Left colon (tissue), 2 donors: ENCODE measurements at regions not wholly inside any gene's neighbourhood (a gene's known extent, or its start where the extent isn't known, plus 50 kb on each side); places are given as distances from the start of the nearest gene placed in this dataset.
"Not testable (repeated sequence)": the region's sequence is repeated elsewhere in the genome, so short reads cannot be mapped to it uniquely, and the experiment has no call there.

Experiments used
- ATAC-seq: fragments of 200-7000 bp; cut with Tn5 transposase; one replicate; pipeline ENCODE4 v1.9.1; 2020; ENCODE audit warnings: mild to moderate bottlenecking, moderate library complexity
- DNase-seq, 2 donors: peaks; one replicate each; pipeline ENCODE4 v3.0.0-alpha.2; 2020
- intact Hi-C, 2 donors: fragments of 100-400 bp; cut with DNase I in 1 of 2; cut with micrococcal nuclease in 1 of 2; formaldehyde crosslinking; loops; one replicate each; pipeline versions ENCODE4 v1.11.2 to v1.14.0; 2022; cut with DNase I, micrococcal nuclease
- donor health status: DM: no; HTN: no; CAD: no.
- donor health status: DM: yes; HTN: yes; CAD: no.

GRCh38 chr10:2228320-2228901 lies 491.1 kb upstream of the ADARB2 start:
- intact Hi-C loops, result no loop called here
- no peak for ATAC-seq

GRCh38 chr10:2225609-2226008 lies 488.3 kb upstream of the ADARB2 start:
- intact Hi-C loops, result no loop called here
- no peak for ATAC-seq
- no peak for DNase-seq

More at GRCh38 chr10:2228320-2228901, 491.1 kb upstream of the ADARB2 start:
- no peak for DNase-seq

- DNase-seq (no peak), ATAC-seq (no peak)
These were observed 486.4 kb upstream of the ADARB2 start for GRCh38 chr10:2223548-2224320.

GRCh38 chr10:2222631-2223030 lies 485.3 kb upstream of the ADARB2 start:
- ATAC-seq (no peak), DNase-seq (no peak)
- intact Hi-C loops, result no loop called here

More at GRCh38 chr10:2223548-2224320, 486.4 kb upstream of the ADARB2 start:
- intact Hi-C loops, result no loop called here

- ATAC-seq (no peak), DNase-seq (no peak)
- intact Hi-C loops, result no loop called here
These were observed 477.5 kb upstream of the ADARB2 start for GRCh38 chr10:2214805-2215204.

- intact Hi-C loops, result no loop called here
- DNase-seq (no peak), ATAC-seq (no peak)
These were observed 476.8 kb upstream of the ADARB2 start for GRCh38 chr10:2214092-2214491.

GRCh38 chr10:2212244-2212834 lies 475.0 kb upstream of the ADARB2 start:
- ATAC-seq (no peak), DNase-seq (no peak)
- intact Hi-C loops, result no loop called here

GRCh38 chr10:2210088-2210487 lies 472.8 kb upstream of the ADARB2 start:
- DNase-seq, result no peak
- no peak for ATAC-seq
- intact Hi-C loops, result no loop called here

- DNase-seq (no peak), ATAC-seq (no peak)
- intact Hi-C loops, result no loop called here
These were observed 470.8 kb upstream of the ADARB2 start for GRCh38 chr10:2208106-2208505.

GRCh38 chr10:2207246-2207922 lies 470.1 kb upstream of the ADARB2 start:
- DNase-seq (no peak), ATAC-seq (no peak)
- intact Hi-C loops, result no loop called here

- no peak for ATAC-seq
- no peak for DNase-seq
- intact Hi-C loops, result no loop called here
These were observed 468.1 kb upstream of the ADARB2 start for GRCh38 chr10:2205406-2205805.

GRCh38 chr10:2202401-2202800 lies 465.1 kb upstream of the ADARB2 start:
- intact Hi-C loops, result no loop called here
- ATAC-seq, result no peak
- DNase-seq, result no peak

GRCh38 chr10:2201534-2202099 lies 464.3 kb upstream of the ADARB2 start:
- intact Hi-C loops, result no loop called here
- ATAC-seq (no peak), DNase-seq (no peak)

GRCh38 chr10:2197663-2198062 lies 460.3 kb upstream of the ADARB2 start:
- DNase-seq (no peak), ATAC-seq (no peak)
- intact Hi-C loops, result no loop called here

GRCh38 chr10:2196272-2196671 lies 458.9 kb upstream of the ADARB2 start:
- intact Hi-C loops, result no loop called here
- DNase-seq (no peak), ATAC-seq (no peak)

GRCh38 chr10:2189356-2189755 lies 452.0 kb upstream of the ADARB2 start:
- DNase-seq, ATAC-seq, intact Hi-C loops: not testable (repeated sequence)

- no peak for ATAC-seq
- no peak for DNase-seq
- intact Hi-C loops, result no loop called here
These were observed 451.0 kb upstream of the ADARB2 start for GRCh38 chr10:2188371-2188770.

GRCh38 chr10:2173327-2173726 lies 436.0 kb upstream of the ADARB2 start:
- ATAC-seq (no peak), DNase-seq (no peak)
- intact Hi-C loops, result no loop called here

- ATAC-seq (no peak), DNase-seq (no peak)
- intact Hi-C loops, result no loop called here
These were observed 428.6 kb upstream of the ADARB2 start for GRCh38 chr10:2165771-2166460.
